ENCODE measurements at regions not wholly inside any gene's neighbourhood (a gene's known extent, or its start where the extent isn't known, plus 50 kb on each side); places are given as distances from the start of the nearest gene placed in this dataset.

GRCh38 chr5:32522429-32523143 lies 62.8 kb upstream of the SUB1 start:
- WGBS, 2 donors: 80 to 83% methylated on average over 28 of the region's 28 CpGs
- TF ChIP-seq POLR2A (IDR thresholded peaks at IDR 0.05): no peak
- no peak for TF ChIP-seq CTCF (IDR thresholded peaks at IDR 0.05)
- H3K9me3 ChIP-seq: no peaks in the 10 kb centered on the region
- H3K4me3 ChIP-seq (replicated peaks in 1 of 3): no peak overlapping the region
- DNase-seq: no peak
- no peak overlapping the region for H3K27ac ChIP-seq
- no peaks in the 10 kb centered on the region for H3K27me3 ChIP-seq
- H3K36me3 ChIP-seq: no peaks in the 10 kb centered on the region
- intact Hi-C loops (cut with DNase I): no loop called here
- no peaks in the 10 kb centered on the region for H3K4me1 ChIP-seq

GRCh38 chr5:32521481-32521880 lies 63.9 kb upstream of the SUB1 start:
- H3K9me3 ChIP-seq: no peaks in the 10 kb centered on the region
- no peak for TF ChIP-seq POLR2A (IDR thresholded peaks at IDR 0.05)
- TF ChIP-seq CTCF (IDR thresholded peaks at IDR 0.05): no peak
- DNase-seq: no peak
- H3K4me1 ChIP-seq: no peaks in the 10 kb centered on the region
- WGBS, 2 donors: 73 to 87% methylated on average over 5 of the region's 5 CpGs
- no peaks in the 10 kb centered on the region for H3K36me3 ChIP-seq
- H3K4me3 ChIP-seq (replicated peaks in 1 of 3): no peak overlapping the region
- H3K27ac ChIP-seq: no peak overlapping the region
- no peaks in the 10 kb centered on the region for H3K27me3 ChIP-seq
- intact Hi-C loops (cut with DNase I): no loop called here

- DNase-seq: no peak
- no peaks in the 10 kb centered on the region for H3K36me3 ChIP-seq
- no peak overlapping the region for H3K4me3 ChIP-seq (replicated peaks in 1 of 3)
- no peak overlapping the region for H3K27ac ChIP-seq
- intact Hi-C loops (cut with DNase I): no loop called here
- no peaks in the 10 kb centered on the region for H3K9me3 ChIP-seq
- 93 to 94% methylated on average over 4 of the region's 4 CpGs for WGBS, 2 donors
- no peak for TF ChIP-seq POLR2A (IDR thresholded peaks at IDR 0.05)
- no peaks in the 10 kb centered on the region for H3K27me3 ChIP-seq
- H3K4me1 ChIP-seq: no peaks in the 10 kb centered on the region
Observed at GRCh38 chr5:32520972-32521371, 64.4 kb upstream of the SUB1 start.

- WGBS, 2 donors: 33 to 38% methylated on average over 5 of the region's 5 CpGs
Observed at GRCh38 chr5:32520356-32520755, 65.0 kb upstream of the SUB1 start.

GRCh38 chr5:32519508-32519907 lies 65.8 kb upstream of the SUB1 start:
- 91 to 92% methylated on average over 3 of the region's 3 CpGs for WGBS, 2 donors
- intact Hi-C loops (cut with DNase I): no loop called here
- TF ChIP-seq POLR2A (IDR thresholded peaks at IDR 0.05) (no peak), CTCF (IDR thresholded peaks at IDR 0.05) (no peak)
- H3K4me3 ChIP-seq (replicated peaks in 1 of 3): no peak overlapping the region
- no peak overlapping the region for H3K27ac ChIP-seq
- DNase-seq: no peak
- H3K9me3 ChIP-seq: no peaks in the 10 kb centered on the region
- no peaks in the 10 kb centered on the region for H3K4me1 ChIP-seq
- no peaks in the 10 kb centered on the region for H3K27me3 ChIP-seq
- no peaks in the 10 kb centered on the region for H3K36me3 ChIP-seq

More at GRCh38 chr5:32520356-32520755, 65.0 kb upstream of the SUB1 start:
- intact Hi-C loops (cut with DNase I): no loop called here
- H3K4me3 ChIP-seq (replicated peaks in 1 of 3): no peak overlapping the region
- H3K9me3 ChIP-seq: no peaks in the 10 kb centered on the region
- no peak for DNase-seq
- TF ChIP-seq POLR2A (IDR thresholded peaks at IDR 0.05) (no peak), CTCF (IDR thresholded peaks at IDR 0.05) (no peak)
- no peaks in the 10 kb centered on the region for H3K4me1 ChIP-seq
- no peaks in the 10 kb centered on the region for H3K36me3 ChIP-seq
- no peak overlapping the region for H3K27ac ChIP-seq
- no peaks in the 10 kb centered on the region for H3K27me3 ChIP-seq
